ENCODE measurements at regions not wholly inside any gene's neighbourhood (a gene's known extent, or its start where the extent isn't known, plus 50 kb on each side); places are given as distances from the start of the nearest gene placed in this dataset.
A peak's percentile ranks its signal among the peaks of the same experiment; 100 is the strongest.

DNA sequence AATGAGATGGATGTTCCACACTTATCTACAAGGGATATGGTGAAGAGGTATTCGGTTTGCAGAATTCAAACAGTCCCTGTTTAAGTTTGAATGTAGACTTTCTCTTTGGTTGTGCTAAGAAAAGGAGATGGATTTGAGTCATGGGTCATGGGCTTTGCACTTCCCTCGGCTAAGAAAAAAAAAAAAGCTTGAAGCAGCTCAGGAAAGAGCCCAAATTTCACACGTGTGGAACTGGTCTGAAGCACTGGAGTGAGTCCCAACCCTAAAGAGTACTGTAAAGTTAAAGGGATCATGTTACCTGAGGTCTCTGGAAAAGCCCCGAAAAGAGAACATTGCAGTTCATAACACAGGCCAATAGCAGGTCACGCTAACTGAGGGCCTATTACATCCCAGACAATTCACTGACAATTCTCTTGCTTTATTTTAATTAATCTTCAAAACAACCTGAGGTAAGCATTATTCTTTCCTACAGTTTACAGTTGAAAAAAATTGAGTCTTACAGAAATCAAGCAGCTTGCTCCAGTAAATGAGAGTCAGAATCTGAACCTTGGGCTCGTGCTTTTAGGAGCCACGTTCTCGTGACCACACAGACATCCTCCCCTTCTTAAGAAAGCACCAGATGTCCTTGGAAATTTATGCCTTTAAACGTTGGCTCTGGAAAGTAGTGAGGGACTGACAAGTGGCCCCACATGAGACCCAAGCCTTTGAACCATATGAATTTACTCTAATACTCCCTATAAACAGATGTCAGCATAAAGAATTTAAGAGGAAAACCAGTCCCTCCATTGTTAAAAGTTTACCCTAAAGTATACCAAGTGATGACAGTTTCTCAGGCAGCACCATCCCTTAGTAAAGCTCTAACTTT, 89.3 kb downstream of the MAD2L1 start:
- no peak overlapping the region for H4K5ac ChIP-seq (ENCODE audit: low read depth, low read length)
- no peak for ATAC-seq (ENCODE audit: low read depth)
- H3K36me3 ChIP-seq (ENCODE audit: control insufficient read depth, insufficient read depth, low read length): no peaks in the 10 kb centered on the region
- POLR2A ChIA-PET (ENCODE audit: unreplicated experiment): interaction anchor here (0.6 kb wide), 2 partner anchors 10 to 221 kb away, joined by 3 to 5 read pairs; no protein-coding TSS in a partner anchor
- H3K9me3 ChIP-seq (ENCODE audit: control insufficient read depth, insufficient read depth, low read length): no peaks in the 10 kb centered on the region
- BruUV-seq (replicated peaks): no TSS peak
- CTCF ChIA-PET: no interaction called here
- H4K20me1 ChIP-seq (ENCODE audit: insufficient read depth, low read length): no peaks in the 10 kb centered on the region
- H3K9ac ChIP-seq (ENCODE audit: low read depth, low read length): no peak overlapping the region
- H4K91ac ChIP-seq (ENCODE audit: insufficient read depth, low read depth, low read length): no peak overlapping the region
- no peak overlapping the region for H4K8ac ChIP-seq (ENCODE audit: low read depth in 2 of 2, low read length in 2 of 2)
- no peak for TF ChIP-seq SMC3 (IDR thresholded peaks at IDR 0.05; ENCODE audit: low read depth, low read length)
- TF ChIP-seq CEBPB (IDR thresholded peaks at IDR 0.05; ENCODE audit: low read depth, low read length): no peak
- TF ChIP-seq MAFK (IDR thresholded peaks at IDR 0.05; ENCODE audit: low read depth, low read length): peak; percentile 2; the same call in 1 of the 2 replicates
- no peak for TF ChIP-seq FOS (IDR thresholded peaks at IDR 0.05; ENCODE audit: low read depth, low read length)
- no peaks in the 10 kb centered on the region; the same call in 1 of the 2 replicates for H3K4me1 ChIP-seq (ENCODE audit: control insufficient read depth, insufficient read depth, low read length)
- dilution Hi-C loops (cut with HindIII; ENCODE audit: low sequenced_read_pairs, unreplicated experiment): no loop called here
- H3K9me1 ChIP-seq (ENCODE audit: insufficient read depth, low read length): no peaks in the 10 kb centered on the region
- no peak for DNase-seq
- intact Hi-C loops (cut with micrococcal nuclease): no loop called here
- no peak overlapping the region for H2BK120ac ChIP-seq (ENCODE audit: low read depth, low read length)
- no peak overlapping the region for H3K14ac ChIP-seq (replicated peaks; ENCODE audit: low read depth, low read length)
- no peaks in the 10 kb centered on the region for H3K79me1 ChIP-seq (ENCODE audit: low read depth in 1 of 2, low read length in 2 of 2)
- H3K4me3 ChIP-seq (ENCODE audit: insufficient read depth, low read depth, low read length): no peak overlapping the region
- no peak overlapping the region for H2AK5ac ChIP-seq (ENCODE audit: low read depth, low read length)
- no peak overlapping the region for H2BK20ac ChIP-seq (ENCODE audit: low read depth, low read length)
- in situ Hi-C loops (cut with MboI; ENCODE audit: low sequenced_read_pairs): no loop called here
- H3K4ac ChIP-seq (ENCODE audit: low read depth, low read length): no peak overlapping the region
- H2AK9ac ChIP-seq (replicated peaks; ENCODE audit: low read depth, low read length, poor library complexity): no peak overlapping the region
- WGBS, 2 experiments (ENCODE audit: extremely low coverage in 2 of 2, insufficient read length in 1 of 2): 20% methylated on average over 1 of the region's 9 CpGs; no CpG with 5 or more reads in 1 of the 2 experiments
- no peak overlapping the region for H2BK5ac ChIP-seq (ENCODE audit: low read depth, low read length, poor library complexity, severe bottlenecking)
- no peak overlapping the region for H2AFZ ChIP-seq (replicated peaks; ENCODE audit: low read length, poor library complexity)
- H3K18ac ChIP-seq (ENCODE audit: low read depth, low read length): no peak overlapping the region
- no peaks in the 10 kb centered on the region for H3K27me3 ChIP-seq (ENCODE audit: control insufficient read depth, insufficient read depth, low read length)
- no peak overlapping the region for H3K23ac ChIP-seq (ENCODE audit: low read depth, low read length)
- H3K56ac ChIP-seq (ENCODE audit: extremely low read depth, insufficient read depth, low read length): no peak overlapping the region
- H2BK15ac ChIP-seq (ENCODE audit: low read depth, low read length): no peak overlapping the region
- no peak overlapping the region for H3K4me2 ChIP-seq (ENCODE audit: low read depth, low read length)
- H3K27ac ChIP-seq (ENCODE audit: insufficient read depth, low read length): no peak overlapping the region
